K562 (cell line): ENCODE measurements at regions not wholly inside any gene's neighbourhood (a gene's known extent, or its start where the extent isn't known, plus 50 kb on each side); places are given as distances from the start of the nearest gene placed in this dataset.

ENCODE experiments used
- ATAC-seq: fragments of 200-7000 bp; cut with Tn5 transposase; 3 replicates; pipeline ENCODE4 v1.9.1; 2020; ENCODE audit warnings: moderate library complexity
- BruUV-seq: library from RNA; stranded (reverse); fragments of 400-500 nt; replicated peaks from 2 replicates; lab custom pipeline; 2021; lab: Mats Ljungman, UMichigan
- CTCF ChIA-PET: fragments of 300-600 bp; formaldehyde crosslinking; extraction: SDS; loops from one replicate; lab custom pipeline; 2021; ENCODE audit warnings: low intra/inter-chr PET ratio; lab: Yijun Ruan, JAX
- POLR2A ChIA-PET: fragments of 300-600, 350-650 bp; sonication (Branson Sonifier 250); formaldehyde crosslinking; extraction: SDS; loops from one replicate; lab custom pipeline; 2021; ENCODE audit warnings: antibody characterized with exemption, inconsistent platforms; lab: Yijun Ruan, JAX
- DNase-seq, 4 experiments: peaks; one replicate each; pipeline versions ENCODE4 v3.0.0 to v3.0.0-alpha.2; 2011 to 2018; ENCODE audit warnings: low spot score in 3 of 4, mixed read lengths in 3 of 4; ENCODE audit errors: extremely low read depth in 1 of 4
- FAIRE-seq: peaks from 2 replicates; lab custom pipeline; 2011; peaks lifted over from hg19 to GRCh38; lab: Jason Lieb, UNC
- H2AFZ ChIP-seq: 2 replicates; pipeline ENCODE4 v1.6.0; 2011; ENCODE audit warnings: low read depth, low read length, control low read depth, inconsistent platforms
- H3K27ac ChIP-seq: fragments of 200-600 bp; 3 replicates; pipeline ENCODE4 v1.8.0; 2011; ENCODE audit warnings: low read depth, mild to moderate bottlenecking, control low read depth, inconsistent platforms, low read length, moderate library complexity, mixed read lengths; ENCODE audit errors: extremely low read depth
- H3K27me3 ChIP-seq, 2 experiments: fragments of 300-600 bp in 1 of 2; 2 replicates in 1 of 2; 3 replicates in 1 of 2; pipeline versions ENCODE4 v1.6.0 to v1.8.0; 2011; ENCODE audit warnings: inconsistent platforms in 2 of 2, low read length in 2 of 2, mild to moderate bottlenecking in 1 of 2, mixed read lengths in 1 of 2, moderate library complexity in 1 of 2; ENCODE audit not compliant: control insufficient read depth in 2 of 2, insufficient read depth in 2 of 2
- H3K36me3 ChIP-seq: fragments of 300-600 bp; 3 replicates; pipeline ENCODE4 v1.8.0; 2011; ENCODE audit warnings: mild to moderate bottlenecking, low read length, inconsistent platforms; ENCODE audit not compliant: control insufficient read depth, insufficient read depth
- H3K4me1 ChIP-seq, 2 experiments: fragments of 200-600 bp in 1 of 2; replicated peaks in 1 of 2; 2 replicates in 1 of 2; 3 replicates in 1 of 2; pipeline versions ENCODE4 v1.5.1 to v1.8.0; 2011; ENCODE audit warnings: inconsistent platforms in 2 of 2, low read length in 2 of 2, mild to moderate bottlenecking in 1 of 2, mixed read lengths in 1 of 2, moderate library complexity in 1 of 2; ENCODE audit not compliant: control insufficient read depth in 2 of 2, insufficient read depth in 2 of 2
- H3K4me2 ChIP-seq: 2 replicates; pipeline ENCODE4 v1.6.1; 2011; ENCODE audit warnings: low read length, control low read depth, inconsistent platforms, mixed read lengths; ENCODE audit not compliant: insufficient read depth
- H3K4me3 ChIP-seq: fragments of 200-600 bp; sonication (generic), shearing (Covaris generic); 2 replicates; pipeline ENCODE4 v1.5.1; 2016; ENCODE audit warnings: control low read depth, inconsistent platforms
- H3K79me2 ChIP-seq: fragments of 200-600 bp; 3 replicates; pipeline ENCODE4 v1.8.0; 2011; ENCODE audit warnings: low read length, inconsistent platforms; ENCODE audit not compliant: control insufficient read depth, insufficient read depth
- H3K9ac ChIP-seq, 2 experiments: 2 replicates each; pipeline versions ENCODE4 v1.6.0 to v1.6.1; 2011; ENCODE audit warnings: low read depth in 2 of 2, low read length in 2 of 2, control low read depth in 1 of 2, inconsistent platforms in 1 of 2, mild to moderate bottlenecking in 1 of 2, mixed read lengths in 1 of 2; ENCODE audit not compliant: insufficient read depth in 1 of 2
- H3K9me1 ChIP-seq: one replicate; pipeline ENCODE4 v1.6.0; 2011; ENCODE audit warnings: inconsistent platforms, mild to moderate bottlenecking, low read length, moderate library complexity; ENCODE audit not compliant: control insufficient read depth, insufficient read depth
- H3K9me3 ChIP-seq: replicated peaks from 2 replicates; pipeline ENCODE4 v1.5.1; 2011; ENCODE audit warnings: low read depth, low read length, inconsistent platforms; ENCODE audit not compliant: control insufficient read depth, insufficient read depth
- H4K20me1 ChIP-seq: replicated peaks from 2 replicates; pipeline ENCODE4 v1.6.1; 2011; ENCODE audit warnings: low read length, inconsistent platforms, mixed read lengths; ENCODE audit not compliant: control insufficient read depth, insufficient read depth
- DDX20 ChIP-seq: fragments of 450-650 bp; IDR thresholded peaks from 2 replicates; pipeline ENCODE4 v1.6.1; 2016; ENCODE audit warnings: missing genetic modification characterization, low read depth, mild to moderate bottlenecking, missing compliant biosample characterization, moderate library complexity
- GATAD2A ChIP-seq: fragments of 450-650 bp; IDR thresholded peaks from 2 replicates; pipeline ENCODE4 v1.6.1; 2017
- KLF1 ChIP-seq: fragments of 450-650 bp; IDR thresholded peaks from 2 replicates; pipeline ENCODE4 v1.6.1; 2016; ENCODE audit warnings: missing genetic modification characterization, missing compliant biosample characterization
- POLR2B ChIP-seq: fragments of 450-650 bp; IDR thresholded peaks from 2 replicates; pipeline ENCODE4 v1.6.1; 2018; ENCODE audit warnings: low read depth; ENCODE audit not compliant: partially characterized antibody
- RFX5 ChIP-seq: IDR thresholded peaks from 2 replicates; pipeline ENCODE4 v1.6.1; 2011; ENCODE audit warnings: low read depth, mild to moderate bottlenecking, improper control_type of control experiment, low read length
- THRAP3 ChIP-seq: fragments of 450-650 bp; IDR thresholded peaks from 2 replicates; pipeline ENCODE4 v1.6.1; 2016; ENCODE audit warnings: mild to moderate bottlenecking, inconsistent platforms, borderline replicate concordance
- ZKSCAN3 ChIP-seq: fragments of 250-450 bp; sonication (Bioruptor Pico); IDR thresholded peaks from 2 replicates; pipeline ENCODE4 v1.4.0; 2020
- WGBS: fragments of 100-300 bp; shearing (Covaris generic); methylation state at CpG from one replicate; pipeline ENCODE4 v1.1.6; 2016; ENCODE audit warnings: low coverage, mixed read lengths; ENCODE audit not compliant: insufficient coverage; ENCODE audit errors: missing lambda C conversion rate; 5-methylcytosine and 5-hydroxymethylcytosine counted together
- in situ Hi-C: fragments of 300-500 bp; cut with MboI; formaldehyde crosslinking; loops from 4 replicates; pipeline ENCODE4 v1.15.0; 2018; ENCODE audit warnings: inconsistent platforms, mixed read lengths
- intact Hi-C: fragments of 100-400 bp; cut with micrococcal nuclease; formaldehyde crosslinking; loops from 2 replicates; pipeline ENCODE4 v1.14.2; 2022
- TF ChIP-seq, protein P1 (sequence below): IDR thresholded peaks from 2 replicates; pipeline ENCODE4 v1.6.1; 2011; ENCODE audit not compliant: insufficient read length; ENCODE audit errors: extremely low read depth
- TF ChIP-seq, protein P2 (sequence below): fragments of 450-650 bp; IDR thresholded peaks from 2 replicates; pipeline ENCODE4 v1.6.1; 2018; ENCODE audit warnings: mild to moderate bottlenecking, low read depth; ENCODE audit not compliant: partially characterized antibody

DNA sequence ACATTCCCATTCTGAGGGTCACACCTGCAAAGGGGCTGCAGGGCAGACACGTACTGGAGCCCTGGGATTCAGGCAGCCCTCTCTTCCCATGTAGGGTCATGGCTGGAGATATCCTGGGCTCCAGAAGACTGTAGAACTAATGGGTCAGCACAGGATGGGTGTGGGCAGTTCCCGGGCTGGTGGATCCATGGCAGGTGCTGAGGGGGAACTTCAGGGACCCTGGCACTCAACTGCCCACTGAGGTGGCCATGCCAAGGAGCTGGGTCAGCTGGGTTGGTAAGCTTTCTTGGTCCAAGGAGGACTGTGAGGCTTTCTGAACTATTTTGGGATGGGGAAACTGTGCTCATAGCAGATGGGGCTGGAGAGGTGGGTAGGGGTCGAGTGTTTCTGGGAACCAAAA, 183.4 kb upstream of the RTL1 start (continued):
- TF ChIP-seq, protein P1, sequence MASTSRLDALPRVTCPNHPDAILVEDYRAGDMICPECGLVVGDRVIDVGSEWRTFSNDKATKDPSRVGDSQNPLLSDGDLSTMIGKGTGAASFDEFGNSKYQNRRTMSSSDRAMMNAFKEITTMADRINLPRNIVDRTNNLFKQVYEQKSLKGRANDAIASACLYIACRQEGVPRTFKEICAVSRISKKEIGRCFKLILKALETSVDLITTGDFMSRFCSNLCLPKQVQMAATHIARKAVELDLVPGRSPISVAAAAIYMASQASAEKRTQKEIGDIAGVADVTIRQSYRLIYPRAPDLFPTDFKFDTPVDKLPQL, result no peak
- TF ChIP-seq, protein P2, sequence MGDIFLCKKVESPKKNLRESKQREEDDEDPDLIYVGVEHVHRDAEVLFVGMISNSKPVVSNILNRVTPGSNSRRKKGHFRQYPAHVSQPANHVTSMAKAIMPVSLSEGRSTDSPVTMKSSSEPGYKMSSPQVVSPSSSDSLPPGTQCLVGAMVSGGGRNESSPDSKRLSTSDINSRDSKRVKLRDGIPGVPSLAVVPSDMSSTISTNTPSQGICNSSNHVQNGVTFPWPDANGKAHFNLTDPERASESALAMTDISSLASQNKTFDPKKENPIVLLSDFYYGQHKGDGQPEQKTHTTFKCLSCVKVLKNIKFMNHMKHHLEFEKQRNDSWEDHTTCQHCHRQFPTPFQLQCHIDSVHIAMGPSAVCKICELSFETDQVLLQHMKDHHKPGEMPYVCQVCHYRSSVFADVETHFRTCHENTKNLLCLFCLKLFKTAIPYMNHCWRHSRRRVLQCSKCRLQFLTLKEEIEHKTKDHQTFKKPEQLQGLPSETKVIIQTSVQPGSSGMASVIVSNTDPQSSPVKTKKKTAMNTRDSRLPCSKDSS, result no peak
- no peak for TF ChIP-seq ZKSCAN3 (CRISPR knock-in tag)
- no peak for TF ChIP-seq DDX20 (tag)
- no peak for TF ChIP-seq POLR2B
- no peak for TF ChIP-seq RFX5
- TF ChIP-seq, all 486 proteins: peak for 0

DNA sequence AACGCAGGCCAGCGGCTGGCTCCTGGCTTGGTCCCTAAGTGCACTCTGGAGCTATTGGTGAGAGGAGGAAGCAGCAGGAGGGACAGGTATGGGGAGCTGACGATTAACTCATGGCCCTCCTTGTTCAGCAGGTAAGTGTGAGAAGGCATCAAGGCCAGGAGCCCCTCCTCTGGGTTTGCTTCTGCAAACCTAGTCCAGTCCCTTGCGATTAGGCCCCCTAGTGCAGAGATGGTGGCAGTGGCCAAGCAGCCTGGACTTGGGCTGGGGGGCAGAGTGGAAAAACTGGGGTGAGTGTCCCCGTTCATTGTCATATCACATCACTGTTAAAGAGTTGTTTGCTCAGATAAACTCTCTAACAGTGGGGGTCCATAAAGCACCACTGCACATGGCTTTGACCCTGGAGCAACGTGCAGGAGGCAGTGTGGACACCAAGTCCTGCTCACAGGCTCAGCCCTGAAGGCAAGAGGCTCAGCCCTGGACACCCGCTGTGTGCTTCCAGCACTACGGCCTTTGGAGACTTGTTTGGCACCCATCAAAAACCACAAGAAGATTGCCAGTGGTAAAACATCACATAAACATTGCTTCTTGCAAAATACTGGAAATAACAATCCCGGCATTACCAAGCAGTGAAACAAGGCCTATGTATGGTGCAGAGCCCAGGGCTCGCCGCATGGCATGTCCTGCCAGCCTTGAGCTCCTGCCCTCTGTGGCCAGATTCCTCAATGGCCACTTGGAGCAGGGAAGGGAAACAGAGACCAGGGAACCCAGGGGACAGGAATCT, 184.3 kb upstream of the RTL1 start:
- no peaks in the 10 kb centered on the region for H3K79me2 ChIP-seq
- H3K9me3 ChIP-seq, result no peaks in the 10 kb centered on the region
- ATAC-seq (no peak), FAIRE-seq (no peak), DNase-seq (no peak)
- intact Hi-C loops, result loop anchor here (10.0 kb wide), 2 partner anchors 147 to 183 kb away; partner anchors contain the start of gene RTL1
- CTCF ChIA-PET, result no interaction called here
- H4K20me1 ChIP-seq, result no peaks in the 10 kb centered on the region
- H3K4me1 ChIP-seq, result no peaks in the 10 kb centered on the region
- WGBS, result 1% methylated on average over 10 of the region's 11 CpGs
- no peak overlapping the region for H3K27ac ChIP-seq
- BruUV-seq, result no TSS peak
- no peaks in the 10 kb centered on the region for H3K36me3 ChIP-seq
- in situ Hi-C loops, result loop anchor here (10.0 kb wide), 1 partner anchor 173 kb away; no protein-coding TSS in a partner anchor
- no peak overlapping the region for H2AFZ ChIP-seq
- H3K4me3 ChIP-seq, result no peak overlapping the region
- peaks cover 0 to 34% of the 10 kb centered on the region in 2 experiments; a peak in 2 of 5 replicates for H3K27me3 ChIP-seq
- POLR2A ChIA-PET, result interaction anchor here (0.6 kb wide), 1 partner anchor 414 kb away, joined by 3 read pairs; no protein-coding TSS in a partner anchor
- no peak overlapping the region for H3K4me2 ChIP-seq
- no peaks in the 10 kb centered on the region for H3K9me1 ChIP-seq
- no peak for TF ChIP-seq KLF1 (tag)
- TF ChIP-seq GATAD2A, result no peak
- TF ChIP-seq THRAP3, result no peak
- TF ChIP-seq, all 486 proteins: peak for 0
- H3K9ac ChIP-seq, result no peak overlapping the region
